ENCODE measurements at regions not wholly inside any gene's neighbourhood (a gene's known extent, or its start where the extent isn't known, plus 50 kb on each side); places are given as distances from the start of the nearest gene placed in this dataset.
"Not testable (repeated sequence)": the region's sequence is repeated elsewhere in the genome, so short reads cannot be mapped to it uniquely, and the experiment has no call there.

- DNase-seq (ENCODE audit: low read depth) = no peak
- no peak for TF ChIP-seq CTCF (IDR thresholded peaks at IDR 0.05; ENCODE audit: low read depth, low read length, missing control alignments)
- no peak overlapping the region for H3K4me3 ChIP-seq (ENCODE audit: low read depth, low read length)
These were observed 135.2 kb upstream of the CPHXL start for GRCh38 chr16:75861311-75862097.

- no peak for TF ChIP-seq CTCF (IDR thresholded peaks at IDR 0.05; ENCODE audit: low read depth, low read length, missing control alignments)
- no peak for DNase-seq (ENCODE audit: low read depth)
These were observed 135.8 kb upstream of the CPHXL start for GRCh38 chr16:75862098-75862386.

GRCh38 chr16:75864243-75864642 lies 138.0 kb upstream of the CPHXL start:
- no peak for TF ChIP-seq CTCF (IDR thresholded peaks at IDR 0.05; ENCODE audit: low read depth, low read length, missing control alignments)
- no peak overlapping the region for H3K4me3 ChIP-seq (ENCODE audit: low read depth, low read length)
- DNase-seq (ENCODE audit: low read depth) = no peak

More at GRCh38 chr16:75862098-75862386, 135.8 kb upstream of the CPHXL start:
- no peak overlapping the region for H3K4me3 ChIP-seq (ENCODE audit: low read depth, low read length)

GRCh38 chr16:75865736-75866135 lies 139.4 kb upstream of the CPHXL start:
- no peak overlapping the region for H3K4me3 ChIP-seq (ENCODE audit: low read depth, low read length)
- DNase-seq (ENCODE audit: low read depth) = no peak
- TF ChIP-seq CTCF (IDR thresholded peaks at IDR 0.05; ENCODE audit: low read depth, low read length, missing control alignments) = no peak

- H3K4me3 ChIP-seq (ENCODE audit: low read depth, low read length) = no peak overlapping the region
- TF ChIP-seq CTCF (IDR thresholded peaks at IDR 0.05; ENCODE audit: low read depth, low read length, missing control alignments) = no peak
- DNase-seq (ENCODE audit: low read depth) = no peak
These were observed 142.6 kb upstream of the CPHXL start for GRCh38 chr16:75868636-75869632.

GRCh38 chr16:75881280-75881679 lies 155.0 kb upstream of the CPHXL start:
- H3K4me3 ChIP-seq (ENCODE audit: low read depth, low read length); DNase-seq (ENCODE audit: low read depth): not testable (repeated sequence)

GRCh38 chr16:75899163-75899562 lies 172.9 kb upstream of the CPHXL start:
- DNase-seq (ENCODE audit: low read depth) = no peak
- TF ChIP-seq CTCF (IDR thresholded peaks at IDR 0.05; ENCODE audit: low read depth, low read length, missing control alignments) = no peak

More at GRCh38 chr16:75899163-75899562, 172.9 kb upstream of the CPHXL start:
- no peak overlapping the region for H3K4me3 ChIP-seq (ENCODE audit: low read depth, low read length)

Data from GM12864 (cell line).